Thoracic aorta (tissue), 2 donors: ENCODE measurements at regions not wholly inside any gene's neighbourhood (a gene's known extent, or its start where the extent isn't known, plus 50 kb on each side); places are given as distances from the start of the nearest gene placed in this dataset.
"Not testable (repeated sequence)": the region's sequence is repeated elsewhere in the genome, so short reads cannot be mapped to it uniquely, and the experiment has no call there.

Experiments used
- ATAC-seq: fragments of 150-250 bp; one replicate; pipeline ENCODE4 v1.8.0; 2017; ENCODE audit warnings: low read depth; ENCODE audit not compliant: insufficient number of reproducible peaks, low FRiP score
- DNase-seq: peaks from one replicate; pipeline ENCODE4 v3.0.0-alpha.2; 2020; ENCODE audit warnings: low spot score
- H3K27ac ChIP-seq, 2 donors: fragments of 200-600 bp; sonication (generic); 1 replicate in 1 of 2; 2 replicates in 1 of 2; pipeline ENCODE4 v1.5.1; 2016; ENCODE audit warnings: mild to moderate bottlenecking in 2 of 2, moderate library complexity in 2 of 2
- H3K27me3 ChIP-seq: fragments of 200-600 bp; sonication (generic); replicated peaks from 2 replicates; pipeline ENCODE4 v1.6.0; 2016; ENCODE audit warnings: mild to moderate bottlenecking; ENCODE audit not compliant: insufficient read depth
- H3K36me3 ChIP-seq: fragments of 200-600 bp; sonication (generic); one replicate; pipeline ENCODE4 v1.5.1; 2016
- H3K4me1 ChIP-seq, 2 donors: fragments of 200-600 bp; sonication (generic); 1 replicate in 1 of 2; 2 replicates in 1 of 2; pipeline versions ENCODE4 v1.5.1 to v1.6.0; 2016; ENCODE audit warnings: low read depth in 2 of 2, mild to moderate bottlenecking in 1 of 2; ENCODE audit not compliant: control insufficient read depth in 1 of 2
- H3K4me3 ChIP-seq: fragments of 200-600 bp; sonication (generic); 2 replicates; pipeline ENCODE4 v1.5.1; 2016; ENCODE audit warnings: mild to moderate bottlenecking
- H3K9me3 ChIP-seq: fragments of 200-600 bp; sonication (generic); 2 replicates; pipeline ENCODE4 v1.5.1; 2016
- CTCF ChIP-seq: fragments of 200-600 bp; sonication (generic); IDR thresholded peaks from one replicate; pipeline ENCODE4 v1.5.1; 2019; ENCODE audit warnings: antibody characterized with exemption

GRCh38 chr17:21770466-21771446, 78.4 kb downstream of the KCNJ18 start:
- not testable (repeated sequence) for H3K4me1 ChIP-seq, H3K9me3 ChIP-seq, H3K36me3 ChIP-seq, H3K27ac ChIP-seq, DNase-seq, H3K4me3 ChIP-seq, H3K27me3 ChIP-seq
- peak; percentile 22 for ATAC-seq

GRCh38 chr17:21772321-21772720, 80.0 kb downstream of the KCNJ18 start:
- H3K4me1 ChIP-seq: no peaks in the 10 kb centered on the region
- DNase-seq: no peak
- no peaks in the 10 kb centered on the region for H3K36me3 ChIP-seq
- ATAC-seq: no peak
- H3K9me3 ChIP-seq: no peaks in the 10 kb centered on the region
- no peak overlapping the region for H3K4me3 ChIP-seq
- no peaks in the 10 kb centered on the region for H3K27me3 ChIP-seq
- no peak overlapping the region for H3K27ac ChIP-seq
- no peak for TF ChIP-seq CTCF

DNA sequence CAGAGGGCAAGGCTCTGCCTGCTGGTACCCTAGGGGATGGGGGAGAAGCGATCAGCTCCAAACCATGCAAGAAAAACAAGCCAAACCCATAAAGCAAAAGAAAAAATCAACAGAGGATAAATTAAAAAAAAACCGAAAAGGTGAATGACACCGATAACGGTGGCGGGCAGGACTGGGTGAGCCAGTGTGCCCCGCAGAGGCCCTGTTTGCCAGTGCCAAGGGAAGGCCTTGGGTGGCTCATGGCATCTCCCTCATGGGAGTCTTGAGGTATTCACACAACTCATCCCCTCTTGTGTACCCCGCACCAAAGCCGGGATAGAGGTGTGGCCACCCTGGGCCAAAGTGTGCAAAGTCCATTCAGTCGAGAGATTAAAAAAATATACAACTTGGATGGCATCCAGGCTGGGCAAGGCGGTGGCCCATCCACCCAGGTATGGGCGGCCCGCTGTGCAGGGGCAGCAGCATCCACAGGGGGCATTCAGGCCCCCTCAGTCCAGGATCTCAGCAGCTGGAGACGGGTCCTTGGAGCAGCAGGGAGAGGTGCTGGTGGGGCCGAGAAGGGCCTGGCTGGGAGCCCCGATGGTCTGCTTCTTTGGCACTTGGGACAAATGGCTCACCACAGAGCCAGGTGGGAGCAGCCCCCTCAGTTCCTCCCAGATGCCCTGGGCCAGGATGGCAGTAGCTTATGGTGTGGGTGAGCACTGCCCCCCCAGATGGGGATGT, 80.8 kb downstream of the KCNJ18 start:
- not testable (repeated sequence) for H3K4me1 ChIP-seq, H3K27ac ChIP-seq, DNase-seq, H3K4me3 ChIP-seq, H3K36me3 ChIP-seq, ATAC-seq, H3K9me3 ChIP-seq, H3K27me3 ChIP-seq

DNA sequence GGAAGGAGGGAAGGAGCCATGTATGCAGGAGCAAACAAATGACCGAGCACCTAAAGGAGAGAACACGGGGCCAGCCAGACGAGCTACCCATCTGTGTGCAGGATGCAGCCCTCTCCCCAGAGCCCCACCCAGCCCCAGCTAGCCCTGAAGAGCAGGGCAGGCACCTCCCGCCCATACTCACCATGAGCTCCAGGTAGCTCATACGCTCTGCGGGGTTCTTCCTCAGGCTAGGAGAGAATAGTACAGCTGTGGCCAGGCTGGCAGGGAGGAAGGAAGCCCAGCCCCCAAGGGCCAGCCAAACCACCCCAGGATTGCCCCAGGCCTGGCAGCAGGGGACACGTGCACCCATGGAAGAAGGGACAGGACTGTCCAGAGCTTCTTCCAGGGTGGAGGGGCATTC, 81.9 kb downstream of the KCNJ18 start:
- no peak for TF ChIP-seq CTCF
- H3K4me1 ChIP-seq: no peaks in the 10 kb centered on the region
- H3K27me3 ChIP-seq: no peaks in the 10 kb centered on the region
- ATAC-seq: no peak
- no peak for DNase-seq
- H3K9me3 ChIP-seq: no peaks in the 10 kb centered on the region
- H3K27ac ChIP-seq: no peak overlapping the region
- H3K36me3 ChIP-seq: no peaks in the 10 kb centered on the region
- no peak overlapping the region for H3K4me3 ChIP-seq

DNA sequence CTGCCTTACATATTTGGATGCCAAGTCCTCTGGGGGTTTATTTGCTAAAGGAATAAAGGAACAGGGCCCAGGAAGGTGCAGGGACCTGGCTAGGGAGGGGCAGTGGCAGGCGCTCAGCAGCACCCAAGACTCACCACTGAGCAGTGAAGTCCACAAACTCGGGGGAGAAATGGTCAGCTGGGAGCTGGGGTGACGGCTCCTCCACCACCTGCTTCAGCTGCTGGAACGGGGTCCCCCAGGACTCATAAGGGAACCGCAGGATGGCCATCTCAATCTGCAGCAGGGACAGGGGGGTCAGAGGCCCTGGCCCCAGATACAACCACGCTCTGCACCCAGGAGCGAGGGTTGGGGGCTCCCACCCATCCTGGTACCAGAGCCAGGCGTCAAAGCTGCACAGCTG, 83.2 kb downstream of the KCNJ18 start:
- DNase-seq: not testable (repeated sequence)

DNA sequence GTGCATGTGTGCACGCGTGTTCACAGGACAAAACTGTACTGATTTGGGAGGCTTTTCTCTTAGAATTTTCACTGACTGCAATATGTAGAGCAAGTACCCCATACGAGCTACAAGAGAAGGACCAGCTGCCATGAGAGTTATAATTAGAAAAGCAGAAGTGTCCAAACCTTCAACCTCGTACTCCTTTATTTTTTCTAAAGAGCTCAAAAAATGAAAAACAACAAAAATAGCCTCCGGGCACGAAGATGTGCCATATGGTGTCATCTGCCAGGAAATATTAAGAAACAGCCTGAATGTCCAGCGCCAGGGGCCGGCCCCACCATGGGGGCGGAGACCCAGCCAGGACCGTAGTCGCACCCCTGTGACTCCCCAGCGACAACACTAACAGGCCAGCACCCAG, 84.6 kb downstream of the KCNJ18 start:
- H3K4me3 ChIP-seq, DNase-seq, H3K9me3 ChIP-seq, H3K36me3 ChIP-seq, H3K4me1 ChIP-seq, ATAC-seq, H3K27me3 ChIP-seq, H3K27ac ChIP-seq: not testable (repeated sequence)

More for the DNA sequence above, 83.2 kb downstream of the KCNJ18 start:
- not testable (repeated sequence) for ATAC-seq, H3K27me3 ChIP-seq, H3K36me3 ChIP-seq, H3K4me1 ChIP-seq, H3K27ac ChIP-seq, H3K4me3 ChIP-seq, H3K9me3 ChIP-seq

- not testable (repeated sequence) for DNase-seq, H3K36me3 ChIP-seq, H3K9me3 ChIP-seq, H3K4me1 ChIP-seq, H3K27ac ChIP-seq, H3K4me3 ChIP-seq, ATAC-seq, H3K27me3 ChIP-seq
These were observed 86.5 kb downstream of the KCNJ18 start for GRCh38 chr17:21778866-21779265.

- H3K9me3 ChIP-seq, H3K36me3 ChIP-seq, H3K27ac ChIP-seq, H3K4me3 ChIP-seq, DNase-seq, H3K27me3 ChIP-seq, ATAC-seq, H3K4me1 ChIP-seq: not testable (repeated sequence)
These were observed 88.1 kb downstream of the KCNJ18 start for GRCh38 chr17:21780293-21780888.

DNA sequence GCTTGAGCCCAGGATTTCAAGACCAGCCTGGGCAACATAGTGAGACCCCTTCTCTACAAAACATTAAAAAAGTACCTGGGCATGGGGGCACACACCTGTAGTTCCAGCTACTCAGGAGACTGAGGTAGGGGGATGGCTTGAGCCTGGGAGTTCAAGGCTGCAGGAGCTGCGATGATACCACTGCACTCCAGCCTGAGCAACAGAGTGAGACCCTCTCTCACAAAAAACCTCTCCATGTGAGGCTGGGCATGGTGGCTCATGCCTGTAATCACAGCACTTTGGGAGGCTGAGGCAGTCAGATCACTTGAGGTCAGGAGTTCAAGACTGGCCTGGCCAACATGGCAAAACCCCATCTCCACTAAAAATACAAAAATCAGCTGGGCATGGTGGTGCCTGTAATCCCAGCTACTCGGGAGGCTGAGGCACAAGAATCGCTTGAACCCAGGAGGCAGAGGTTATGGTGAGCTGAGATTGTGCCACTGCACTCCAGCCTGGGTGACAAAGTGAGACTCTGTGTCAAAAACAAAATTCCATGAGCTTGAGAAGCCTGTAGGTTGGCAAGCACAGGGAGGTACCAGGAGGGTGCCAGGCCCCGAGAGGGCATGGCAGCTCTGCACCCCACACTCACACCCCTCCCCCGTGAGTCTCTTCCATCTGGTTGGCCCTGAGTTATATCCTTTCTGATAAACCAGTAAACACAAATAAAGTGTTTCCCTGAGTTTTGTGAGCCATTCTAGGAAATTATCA, 88.8 kb downstream of the KCNJ18 start:
- ATAC-seq, H3K4me3 ChIP-seq, H3K27me3 ChIP-seq, H3K27ac ChIP-seq, H3K9me3 ChIP-seq, H3K4me1 ChIP-seq, H3K36me3 ChIP-seq, DNase-seq: not testable (repeated sequence)

DNA sequence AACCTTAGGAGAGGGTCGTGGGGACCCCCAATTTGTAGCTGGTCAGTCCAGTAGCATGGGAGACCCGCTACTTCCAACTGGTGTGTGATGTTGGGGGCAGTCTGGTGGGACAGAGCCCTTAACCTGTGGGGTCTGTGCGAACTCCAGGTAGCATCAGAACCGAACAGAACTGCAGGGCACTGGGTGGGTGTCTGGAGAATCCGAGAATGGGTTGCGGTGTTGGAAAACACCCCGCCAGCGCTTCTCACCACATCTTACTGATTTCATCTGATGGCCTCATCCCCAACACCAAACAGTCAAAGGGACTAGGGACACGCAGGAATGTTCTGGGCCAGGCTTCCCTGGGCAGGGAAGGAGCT, 89.3 kb downstream of the KCNJ18 start:
- not testable (repeated sequence) for ATAC-seq, H3K27ac ChIP-seq

More for the DNA sequence above, 89.3 kb downstream of the KCNJ18 start:
- not testable (repeated sequence) for H3K27me3 ChIP-seq, H3K4me3 ChIP-seq, DNase-seq, H3K4me1 ChIP-seq, H3K36me3 ChIP-seq, H3K9me3 ChIP-seq
